ENCODE measurements at regions not wholly inside any gene's neighbourhood (a gene's known extent, or its start where the extent isn't known, plus 50 kb on each side); places are given as distances from the start of the nearest gene placed in this dataset.

GRCh38 chr11:134846328-134847082 is 434.5 kb upstream of the B3GAT1 start:
- TF ChIP-seq POLR2A (IDR thresholded peaks at IDR 0.05) (no peak), CTCF (IDR thresholded peaks at IDR 0.05) (no peak)

Measured in adrenal gland (tissue), 5 donors.